ENCODE measurements at regions not wholly inside any gene's neighbourhood (a gene's known extent, or its start where the extent isn't known, plus 50 kb on each side); places are given as distances from the start of the nearest gene placed in this dataset.

DNA sequence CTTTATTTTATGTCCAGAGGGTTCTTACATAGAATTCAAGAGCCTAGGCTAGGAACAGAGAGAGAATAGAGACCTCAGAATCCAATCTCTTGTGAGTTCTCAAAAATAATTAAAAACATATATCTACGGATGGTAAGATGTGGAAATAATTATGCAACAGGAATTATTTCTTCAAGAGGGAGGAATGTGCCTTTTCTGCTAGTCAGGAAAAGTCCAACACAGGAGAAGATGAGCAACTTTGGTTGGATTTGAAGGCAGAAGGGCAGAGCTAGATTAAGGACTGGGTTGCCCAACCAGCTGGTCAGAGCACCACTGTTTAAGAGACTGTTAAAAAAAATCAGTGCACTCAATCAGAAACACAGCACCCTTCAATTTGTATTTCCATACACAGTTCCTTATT lies 365.5 kb downstream of the ETNK1 start:
- no peak for DNase-seq (ENCODE audit: low spot score)

DNA sequence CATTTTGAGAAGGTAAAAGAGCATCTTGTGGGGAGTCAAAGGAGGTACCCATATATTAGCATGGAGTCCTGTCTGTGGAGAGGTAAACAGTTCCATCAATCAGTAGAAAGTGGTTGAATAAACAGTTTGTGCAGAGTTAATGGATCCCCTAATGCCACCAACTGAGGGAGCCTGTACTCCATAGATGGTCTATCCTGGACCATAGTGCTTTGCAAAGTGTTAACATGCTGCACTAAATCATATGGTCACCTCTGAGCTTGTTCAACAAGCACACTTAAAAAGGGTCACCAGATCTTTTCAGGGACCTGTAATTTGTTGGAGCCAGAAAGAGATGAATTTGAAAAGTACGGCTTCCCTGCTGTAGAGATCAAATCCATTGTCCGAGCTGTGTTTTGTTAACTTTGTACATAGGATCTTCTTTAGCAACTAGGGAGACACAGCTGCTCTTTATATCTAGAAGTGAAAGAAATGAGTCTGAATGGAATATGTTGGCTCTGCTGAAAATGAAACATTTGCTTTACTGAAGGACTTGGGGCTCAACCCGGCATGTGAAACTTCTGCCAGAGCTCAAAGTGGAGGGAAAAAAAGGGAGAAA lies 366.4 kb downstream of the ETNK1 start:
- no peak for DNase-seq (ENCODE audit: low spot score)

GRCh38 chr12:22993609-22994315 lies 368.8 kb downstream of the ETNK1 start:
- DNase-seq (ENCODE audit: low spot score) = no peak

- DNase-seq (ENCODE audit: low spot score) = no peak
These were observed 369.3 kb downstream of the ETNK1 start for GRCh38 chr12:22994316-22994675.

DNA sequence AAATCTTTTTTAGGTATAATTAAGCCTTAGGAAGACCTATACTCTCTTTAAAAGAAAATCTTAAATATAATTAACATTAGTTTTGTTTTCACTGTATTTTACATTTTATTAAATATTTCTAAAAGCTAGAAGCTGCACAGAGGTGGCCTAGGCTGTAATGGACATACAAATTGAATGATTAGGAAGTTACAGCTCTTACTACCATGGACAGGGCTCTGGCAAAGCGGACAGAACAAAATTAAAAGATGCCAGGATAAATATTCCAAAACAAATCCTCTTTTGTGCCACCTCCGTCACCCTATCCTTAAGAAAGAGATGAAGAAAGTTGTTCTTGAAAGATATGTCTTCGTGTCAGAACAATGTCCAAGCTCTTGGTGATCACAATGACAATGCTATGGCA lies 376.5 kb downstream of the ETNK1 start:
- DNase-seq (ENCODE audit: low spot score) = no peak

GRCh38 chr12:23002381-23002780 lies 377.4 kb downstream of the ETNK1 start:
- DNase-seq (ENCODE audit: low spot score) = no peak

- DNase-seq (ENCODE audit: low spot score) = no peak
These were observed 379.6 kb downstream of the ETNK1 start for GRCh38 chr12:23004473-23005020.

GRCh38 chr12:23005387-23005786 lies 380.4 kb downstream of the ETNK1 start:
- DNase-seq (ENCODE audit: low spot score) = no peak

- DNase-seq (ENCODE audit: low spot score) = no peak
These were observed 381.4 kb downstream of the ETNK1 start for GRCh38 chr12:23006413-23006812.

GRCh38 chr12:23008623-23009022 lies 383.7 kb downstream of the ETNK1 start:
- DNase-seq (ENCODE audit: low spot score) = no peak

GRCh38 chr12:23014749-23015148 lies 389.8 kb downstream of the ETNK1 start:
- DNase-seq (ENCODE audit: low spot score) = no peak

DNA sequence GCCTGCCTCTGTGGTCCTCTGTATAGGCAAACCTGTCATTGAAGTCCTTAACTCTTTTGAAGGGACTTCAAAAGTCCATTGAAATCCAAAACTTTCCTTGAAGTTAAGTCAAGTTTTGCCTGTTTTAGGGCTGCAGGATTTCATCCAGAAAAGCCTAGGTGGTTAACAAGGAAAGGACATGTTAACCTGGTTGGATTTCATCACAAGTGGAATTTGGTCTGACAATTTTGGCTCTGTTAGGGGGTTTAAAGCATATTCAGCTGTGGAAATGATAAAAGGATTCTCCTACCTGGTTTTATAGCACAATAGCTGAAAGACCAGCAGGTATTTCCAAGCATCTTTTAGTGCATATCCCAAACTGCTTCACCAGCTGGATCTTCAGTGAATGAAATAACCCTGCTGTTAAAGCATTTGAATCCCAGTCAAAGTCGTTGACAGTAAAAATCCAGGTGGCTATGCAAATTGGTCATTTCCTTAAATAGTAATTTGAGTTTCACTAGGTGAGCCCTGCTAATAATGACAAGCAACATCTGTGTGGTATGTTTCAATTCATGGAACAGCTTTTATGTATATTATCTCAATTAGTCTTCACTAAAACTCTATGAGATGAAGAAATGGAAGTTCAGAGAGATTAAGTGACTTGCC lies 400.5 kb downstream of the ETNK1 start:
- DNase-seq (ENCODE audit: low spot score) = no peak

DNA sequence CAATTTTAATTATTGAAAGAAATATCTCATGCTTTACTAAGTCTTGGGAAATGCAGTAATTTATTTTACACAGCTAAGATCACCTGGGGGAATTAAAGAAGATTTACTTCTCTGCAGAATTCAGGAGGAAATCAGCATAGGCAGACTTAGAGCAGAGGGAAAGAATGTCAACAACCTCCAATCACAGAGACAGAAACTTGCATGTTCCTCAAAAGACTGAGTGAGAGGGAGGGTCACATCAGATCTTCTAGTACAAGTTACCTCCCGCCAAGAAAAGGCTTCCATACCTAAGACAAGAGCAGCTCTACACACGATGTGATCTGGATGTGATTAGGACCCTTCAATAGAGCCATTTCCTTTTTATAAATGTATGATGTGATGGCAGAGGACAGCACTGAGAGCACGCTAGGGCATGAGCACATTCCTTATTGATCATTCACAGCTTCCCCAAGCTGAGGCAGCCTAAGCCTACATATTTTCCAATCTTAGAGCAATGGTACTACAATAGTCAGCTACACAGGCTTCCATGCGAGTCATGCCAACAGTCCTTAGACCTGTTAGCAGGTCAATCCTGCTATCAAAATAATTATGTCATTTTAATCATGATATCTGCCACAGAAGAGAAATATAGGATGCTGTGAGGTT lies 403.3 kb downstream of the ETNK1 start:
- no peak for DNase-seq (ENCODE audit: low spot score)

DNA sequence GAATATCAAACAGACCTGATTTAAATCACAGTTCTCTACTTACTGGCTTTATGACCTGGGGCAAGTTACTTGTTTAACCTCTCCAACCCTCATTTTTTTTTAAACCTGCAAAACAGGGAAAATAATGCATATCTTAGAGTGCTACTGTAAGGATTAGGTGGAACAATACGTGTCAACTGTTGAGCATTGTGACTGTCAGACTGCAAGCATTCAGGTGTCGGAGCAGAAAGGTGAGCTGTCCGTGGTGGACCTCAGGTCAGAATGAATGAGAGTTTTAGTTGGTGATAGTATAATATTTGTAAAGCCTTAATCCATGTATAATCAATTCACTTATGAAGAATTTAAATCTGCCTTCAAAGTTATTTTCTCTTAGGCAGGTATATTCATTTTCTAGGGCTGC lies 404.2 kb downstream of the ETNK1 start:
- no peak for DNase-seq (ENCODE audit: low spot score)

- DNase-seq (ENCODE audit: low spot score) = no peak
These were observed 414.9 kb downstream of the ETNK1 start for GRCh38 chr12:23039834-23040233.

- DNase-seq (ENCODE audit: low spot score) = no peak
These were observed 416.8 kb downstream of the ETNK1 start for GRCh38 chr12:23041774-23042173.

DNA sequence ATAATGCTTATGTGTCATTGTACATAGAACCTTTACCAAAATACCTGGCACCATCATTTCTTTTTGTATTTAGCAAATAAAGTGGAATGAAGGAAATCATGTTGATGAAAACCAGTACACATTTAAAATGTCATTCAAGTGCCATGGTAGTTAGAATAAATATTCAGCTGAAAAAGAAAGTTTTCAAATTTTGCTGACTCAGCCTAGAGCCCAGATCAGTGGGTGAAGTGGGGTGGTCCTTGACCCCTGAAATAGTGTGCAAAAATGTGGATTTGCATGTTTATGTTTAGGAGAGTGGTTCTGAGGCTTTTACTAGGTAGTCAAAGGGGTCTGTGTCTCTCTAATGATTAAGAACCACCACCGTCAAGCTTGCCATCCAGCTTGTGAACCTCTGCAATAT lies 418.7 kb downstream of the ETNK1 start:
- no peak for DNase-seq (ENCODE audit: low spot score)

DNA sequence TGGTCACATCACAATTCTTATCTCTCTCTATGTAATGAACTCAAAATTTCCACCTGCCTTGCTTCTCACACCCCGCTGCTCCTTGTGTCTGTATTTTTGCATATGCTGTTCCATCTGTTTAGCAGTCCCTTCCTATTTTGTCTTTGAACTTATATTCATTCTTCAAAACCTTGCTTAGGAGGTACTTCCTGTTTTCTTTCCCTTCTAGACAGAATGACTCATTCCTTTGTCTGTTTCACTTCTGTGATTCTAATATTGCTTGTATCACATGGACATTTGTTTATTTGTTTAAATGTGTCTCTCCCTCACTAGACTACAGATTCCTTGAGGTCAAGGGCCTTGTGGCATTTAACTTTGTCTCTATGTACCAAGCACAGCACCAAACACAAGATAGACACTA lies 424.2 kb downstream of the ETNK1 start:
- no peak for DNase-seq (ENCODE audit: low spot score)

GRCh38 chr12:23055004-23055403 lies 430.0 kb downstream of the ETNK1 start:
- peak; percentile 33 for DNase-seq (ENCODE audit: low spot score)

DNA sequence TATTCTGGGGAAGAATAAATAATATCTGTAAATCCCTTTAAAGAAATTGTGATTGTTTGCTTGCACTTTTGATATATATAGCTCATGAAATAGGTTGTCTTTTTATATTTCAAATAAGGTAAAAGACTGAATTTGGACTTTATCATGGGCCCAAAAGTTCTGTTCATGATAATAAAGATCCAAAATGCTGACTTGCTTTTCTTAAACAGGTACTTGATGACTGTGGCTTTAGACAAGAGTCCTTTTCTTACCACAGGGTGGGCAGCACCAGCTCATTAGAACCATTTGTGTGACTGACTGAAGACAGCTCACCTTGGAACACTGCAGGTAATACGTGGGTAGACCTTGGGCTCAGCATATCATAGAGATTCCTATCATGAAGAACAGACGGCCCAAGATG lies 432.6 kb downstream of the ETNK1 start:
- DNase-seq (ENCODE audit: low spot score) = no peak

DNA sequence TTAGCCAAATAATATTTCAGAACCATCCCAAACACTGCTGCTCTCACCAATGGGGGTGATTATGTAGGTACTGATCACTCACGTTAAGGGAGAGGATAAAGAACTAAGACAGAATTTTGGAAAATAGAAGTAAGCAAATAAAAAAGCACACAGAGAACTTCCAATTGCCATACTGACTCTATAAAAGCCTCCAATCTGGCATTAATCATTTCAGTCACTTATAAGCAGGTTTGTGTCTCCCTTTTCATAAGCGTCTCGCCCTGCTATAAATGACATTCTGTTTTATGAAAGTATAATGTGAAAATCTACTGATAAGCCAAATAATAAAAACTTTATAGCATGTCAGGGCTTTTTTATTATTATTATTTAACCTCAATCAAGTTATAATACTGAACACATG lies 435.2 kb downstream of the ETNK1 start:
- DNase-seq (ENCODE audit: low spot score) = no peak

GRCh38 chr12:23063206-23063605 lies 438.2 kb downstream of the ETNK1 start:
- DNase-seq (ENCODE audit: low spot score) = no peak

Measured in SK-N-DZ (cell line).